ENCODE measurements at regions not wholly inside any gene's neighbourhood (a gene's known extent, or its start where the extent isn't known, plus 50 kb on each side); places are given as distances from the start of the nearest gene placed in this dataset.

- no peak for DNase-seq (ENCODE audit: low read depth)
- no peak for TF ChIP-seq CTCF (IDR thresholded peaks at IDR 0.05; ENCODE audit: low read depth, low read length, missing control alignments)
- no peak overlapping the region for H3K4me3 ChIP-seq (ENCODE audit: low read depth, low read length)
- in situ Hi-C loops (cut with HindIII; ENCODE audit: low sequenced_read_pairs), result no loop called here
These were observed 71.1 kb upstream of the SLC24A5 start for GRCh38 chr15:48049736-48050135.

GRCh38 chr15:48052946-48053345, 67.8 kb upstream of the SLC24A5 start:
- TF ChIP-seq CTCF (IDR thresholded peaks at IDR 0.05; ENCODE audit: low read depth, low read length, missing control alignments), result no peak
- H3K4me3 ChIP-seq (ENCODE audit: low read depth, low read length), result no peak overlapping the region
- in situ Hi-C loops (cut with HindIII; ENCODE audit: low sequenced_read_pairs), result no loop called here
- no peak for DNase-seq (ENCODE audit: low read depth)

GRCh38 chr15:48058371-48058770, 62.4 kb upstream of the SLC24A5 start:
- H3K4me3 ChIP-seq (ENCODE audit: low read depth, low read length), result no peak overlapping the region
- no peak for TF ChIP-seq CTCF (IDR thresholded peaks at IDR 0.05; ENCODE audit: low read depth, low read length, missing control alignments)
- no peak for DNase-seq (ENCODE audit: low read depth)
- in situ Hi-C loops (cut with HindIII; ENCODE audit: low sequenced_read_pairs), result no loop called here

- peak; percentile 47 for DNase-seq (ENCODE audit: low read depth)
- in situ Hi-C loops (cut with HindIII; ENCODE audit: low sequenced_read_pairs), result no loop called here
- no peak for TF ChIP-seq CTCF (IDR thresholded peaks at IDR 0.05; ENCODE audit: low read depth, low read length, missing control alignments)
- H3K4me3 ChIP-seq (ENCODE audit: low read depth, low read length), result peak overlapping the region; percentile 23
These were observed 61.0 kb upstream of the SLC24A5 start for GRCh38 chr15:48059791-48060190.

GRCh38 chr15:48060396-48060795, 60.4 kb upstream of the SLC24A5 start:
- in situ Hi-C loops (cut with HindIII; ENCODE audit: low sequenced_read_pairs), result no loop called here
- no peak for TF ChIP-seq CTCF (IDR thresholded peaks at IDR 0.05; ENCODE audit: low read depth, low read length, missing control alignments)
- DNase-seq (ENCODE audit: low read depth), result no peak
- H3K4me3 ChIP-seq (ENCODE audit: low read depth, low read length), result no peak overlapping the region

GRCh38 chr15:48061605-48062004, 59.2 kb upstream of the SLC24A5 start:
- no peak for TF ChIP-seq CTCF (IDR thresholded peaks at IDR 0.05; ENCODE audit: low read depth, low read length, missing control alignments)
- in situ Hi-C loops (cut with HindIII; ENCODE audit: low sequenced_read_pairs), result no loop called here
- no peak overlapping the region for H3K4me3 ChIP-seq (ENCODE audit: low read depth, low read length)
- no peak for DNase-seq (ENCODE audit: low read depth)

Data from astrocyte of the cerebellum (primary cell).